GM12865 (cell line): ENCODE measurements at regions not wholly inside any gene's neighbourhood (a gene's known extent, or its start where the extent isn't known, plus 50 kb on each side); places are given as distances from the start of the nearest gene placed in this dataset.

Source experiments
- DNase-seq: peaks from one replicate; pipeline ENCODE4 v3.0.0; 2010; ENCODE audit warnings: low read depth
- H3K4me3 ChIP-seq: 2 replicates; pipeline ENCODE4 v1.5.1; 2011; ENCODE audit warnings: mild to moderate bottlenecking, low read depth, low read length, control low read depth
- TF ChIP-seq, protein P1 (sequence below): IDR thresholded peaks from 2 replicates; pipeline ENCODE4 v1.5.1; 2011; ENCODE audit warnings: low read length, control low read depth, low read depth, inconsistent platforms; ENCODE audit not compliant: insufficient read depth; ENCODE audit errors: missing control alignments

DNA sequence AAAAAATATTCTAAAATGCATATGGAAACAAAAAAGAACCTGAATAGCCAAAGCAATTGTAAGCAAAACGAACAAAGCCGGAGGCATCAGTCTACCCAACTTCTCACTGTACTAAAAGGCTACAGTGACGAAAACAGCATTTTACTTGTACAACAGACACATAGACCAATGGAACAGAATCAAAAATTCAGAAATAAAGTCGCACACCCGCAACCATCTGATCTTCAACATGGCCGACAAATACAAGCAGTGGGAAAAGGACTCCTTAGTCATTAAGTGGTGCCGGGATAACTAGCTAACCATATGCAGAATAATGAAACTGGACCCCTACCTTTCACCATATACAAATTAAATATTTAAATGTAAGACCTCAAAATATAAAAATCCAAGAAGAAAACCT, 203.9 kb upstream of the PPFIA2 start:
- TF ChIP-seq, protein P1, sequence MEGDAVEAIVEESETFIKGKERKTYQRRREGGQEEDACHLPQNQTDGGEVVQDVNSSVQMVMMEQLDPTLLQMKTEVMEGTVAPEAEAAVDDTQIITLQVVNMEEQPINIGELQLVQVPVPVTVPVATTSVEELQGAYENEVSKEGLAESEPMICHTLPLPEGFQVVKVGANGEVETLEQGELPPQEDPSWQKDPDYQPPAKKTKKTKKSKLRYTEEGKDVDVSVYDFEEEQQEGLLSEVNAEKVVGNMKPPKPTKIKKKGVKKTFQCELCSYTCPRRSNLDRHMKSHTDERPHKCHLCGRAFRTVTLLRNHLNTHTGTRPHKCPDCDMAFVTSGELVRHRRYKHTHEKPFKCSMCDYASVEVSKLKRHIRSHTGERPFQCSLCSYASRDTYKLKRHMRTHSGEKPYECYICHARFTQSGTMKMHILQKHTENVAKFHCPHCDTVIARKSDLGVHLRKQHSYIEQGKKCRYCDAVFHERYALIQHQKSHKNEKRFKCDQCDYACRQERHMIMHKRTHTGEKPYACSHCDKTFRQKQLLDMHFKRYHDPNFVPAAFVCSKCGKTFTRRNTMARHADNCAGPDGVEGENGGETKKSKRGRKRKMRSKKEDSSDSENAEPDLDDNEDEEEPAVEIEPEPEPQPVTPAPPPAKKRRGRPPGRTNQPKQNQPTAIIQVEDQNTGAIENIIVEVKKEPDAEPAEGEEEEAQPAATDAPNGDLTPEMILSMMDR = no peak
- no peak for DNase-seq
- no peak overlapping the region for H3K4me3 ChIP-seq

DNA sequence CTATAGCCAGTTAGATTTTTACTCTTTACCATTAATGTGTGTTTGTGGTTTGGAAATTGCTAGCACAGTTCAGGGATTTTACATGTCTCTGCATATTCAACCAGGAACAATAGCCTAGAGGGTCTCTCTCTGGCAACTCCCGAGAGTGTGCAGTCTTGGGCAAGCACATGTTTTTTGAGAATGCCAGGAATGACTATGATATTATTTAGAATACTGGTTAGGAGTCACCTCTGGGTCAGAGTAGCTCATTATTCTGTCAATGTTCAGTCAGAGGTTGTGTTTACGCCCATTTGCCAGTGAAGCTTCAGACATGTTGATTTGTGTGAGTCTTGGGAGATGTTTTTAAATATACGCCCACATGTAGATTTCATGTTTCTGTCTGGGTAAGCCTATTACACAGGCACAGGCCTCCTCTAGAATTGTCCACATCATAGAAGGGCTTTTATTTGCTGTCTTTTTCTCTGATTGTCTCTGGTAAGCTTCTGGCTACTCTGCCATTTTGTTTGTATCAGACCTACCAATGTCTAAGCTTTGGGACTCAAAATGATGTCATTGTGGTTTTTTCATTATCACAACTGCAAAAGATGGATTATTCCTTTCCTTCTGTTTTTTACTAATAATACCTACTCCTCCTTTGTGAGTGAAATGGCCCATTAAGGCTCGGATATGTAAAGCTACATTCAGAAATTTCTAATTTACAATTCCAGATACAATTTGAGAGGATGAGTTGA, 203.1 kb upstream of the PPFIA2 start:
- H3K4me3 ChIP-seq = no peak overlapping the region
- DNase-seq = no peak
- TF ChIP-seq, protein P1 = no peak

DNA sequence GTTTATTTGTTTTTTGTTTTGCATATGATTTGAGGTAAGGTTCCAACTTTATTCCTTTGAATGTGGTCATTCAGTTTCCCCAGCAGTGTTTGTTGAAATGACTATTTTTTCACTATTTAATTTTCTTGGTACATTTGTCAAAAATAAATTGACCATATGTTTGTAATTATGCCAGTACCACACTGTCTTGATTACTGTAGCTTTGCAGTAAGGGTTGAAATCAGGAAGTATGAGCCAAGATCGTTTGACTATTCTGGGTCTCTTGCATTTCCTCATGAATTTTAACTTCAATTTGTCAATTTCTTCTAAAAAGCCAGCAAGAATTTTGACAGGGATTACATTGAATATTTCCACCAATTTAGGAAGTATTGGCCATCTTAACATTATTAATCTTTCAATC, 199.3 kb upstream of the PPFIA2 start:
- H3K4me3 ChIP-seq = no peak overlapping the region

DNA sequence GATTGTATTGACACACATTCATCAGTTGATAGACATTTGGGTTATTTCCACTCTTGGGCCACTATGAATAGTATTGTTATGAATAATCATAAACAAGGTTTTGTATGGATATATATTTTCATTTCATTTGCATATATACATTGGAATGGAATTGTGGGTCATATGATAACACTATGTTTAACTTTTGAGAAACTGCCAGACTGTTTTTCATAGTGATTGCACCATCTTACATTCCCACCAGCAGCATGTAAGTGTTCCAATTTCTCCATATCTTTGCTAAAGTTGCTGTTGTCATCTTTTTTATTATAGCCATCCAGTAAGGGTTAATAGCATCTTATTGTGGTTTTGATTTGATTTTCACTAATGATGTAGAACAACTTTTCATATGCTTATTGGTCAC, 198.5 kb upstream of the PPFIA2 start:
- TF ChIP-seq, protein P1 = no peak

More for the DNA sequence above, 199.3 kb upstream of the PPFIA2 start:
- DNase-seq = no peak
- TF ChIP-seq, protein P1 = no peak

DNA sequence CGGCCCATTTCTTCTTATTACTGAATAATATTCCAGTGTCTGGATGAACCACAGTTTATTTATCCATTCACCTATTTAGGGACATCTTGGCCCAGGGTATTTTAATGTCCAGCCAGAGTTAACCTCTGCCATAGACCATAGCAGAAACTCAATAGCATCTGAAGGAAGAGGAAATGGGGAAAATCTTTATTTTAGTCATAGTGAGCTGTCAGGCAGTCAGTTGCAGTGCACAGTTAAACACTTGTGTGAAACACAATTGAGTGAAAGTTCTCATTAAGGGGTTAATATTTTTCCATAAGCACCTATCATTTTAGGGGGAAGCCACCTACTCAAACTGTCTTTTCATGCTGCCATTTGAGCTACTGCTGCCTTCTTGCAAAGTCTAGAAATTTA, 197.3 kb upstream of the PPFIA2 start:
- TF ChIP-seq, protein P1 = no peak
- DNase-seq = no peak
- H3K4me3 ChIP-seq = no peak overlapping the region

More for the DNA sequence above, 198.5 kb upstream of the PPFIA2 start:
- no peak for DNase-seq
- no peak overlapping the region for H3K4me3 ChIP-seq

DNA sequence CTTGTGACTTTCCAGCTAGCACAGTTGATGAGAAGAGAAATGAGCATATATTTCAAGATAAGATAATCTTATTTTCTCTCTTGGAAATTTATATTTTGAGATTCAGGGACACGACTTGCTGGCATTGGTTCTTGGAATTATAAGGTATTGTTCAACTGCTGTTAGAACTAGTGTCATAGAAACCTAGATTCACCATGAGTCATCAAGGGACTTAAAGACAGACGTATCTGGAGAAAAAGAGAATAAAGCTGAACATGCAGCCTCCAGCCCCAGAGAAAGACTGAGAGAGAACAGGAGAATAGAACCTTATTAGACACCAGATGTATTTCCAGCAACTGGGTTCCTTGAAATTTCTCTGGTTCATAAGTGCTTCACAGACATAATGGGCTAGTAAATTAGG, 194.4 kb upstream of the PPFIA2 start:
- TF ChIP-seq, protein P1 = no peak
- DNase-seq = no peak
- no peak overlapping the region for H3K4me3 ChIP-seq

DNA sequence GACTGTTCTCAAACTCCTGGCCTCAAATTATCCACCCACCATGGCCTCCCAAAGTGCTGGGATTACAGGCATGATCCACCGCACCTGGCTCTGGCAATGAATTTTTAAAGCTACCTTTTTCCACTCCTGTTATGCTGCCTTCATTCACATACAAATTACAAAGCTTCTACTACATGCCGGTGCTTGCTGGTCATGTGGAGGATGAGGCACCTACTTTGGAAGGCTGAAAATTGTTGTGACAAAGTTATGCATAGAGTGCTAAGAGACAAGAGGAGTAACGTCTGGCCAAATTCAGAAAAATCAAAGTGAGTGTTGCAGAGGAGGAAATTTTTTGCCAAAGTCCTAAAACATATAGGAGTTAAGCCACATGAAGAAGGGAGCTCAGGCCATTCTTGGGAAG, 191.7 kb upstream of the PPFIA2 start:
- TF ChIP-seq, protein P1 = no peak
- no peak overlapping the region for H3K4me3 ChIP-seq
- DNase-seq = no peak
